HUES48 (cell line): ENCODE measurements at regions not wholly inside any gene's neighbourhood (a gene's known extent, or its start where the extent isn't known, plus 50 kb on each side); places are given as distances from the start of the nearest gene placed in this dataset.
A peak's percentile ranks its signal among the peaks of the same experiment; 100 is the strongest.
"Not testable (repeated sequence)": the region's sequence is repeated elsewhere in the genome, so short reads cannot be mapped to it uniquely, and the experiment has no call there.

Experiments
- H3K27ac ChIP-seq: one replicate; pipeline ENCODE4 v1.7.0; 2013; ENCODE audit warnings: low read depth, low read length, inconsistent platforms
- H3K27me3 ChIP-seq: 2 replicates; pipeline ENCODE4 v1.6.1; 2013; ENCODE audit warnings: mild to moderate bottlenecking, low read length; ENCODE audit not compliant: control insufficient read depth, insufficient read depth
- H3K36me3 ChIP-seq: 2 replicates; pipeline ENCODE4 v1.6.1; 2013; ENCODE audit warnings: low read length; ENCODE audit not compliant: control insufficient read depth, insufficient read depth
- H3K4me1 ChIP-seq: 2 replicates; pipeline ENCODE4 v1.6.1; 2013; ENCODE audit warnings: mild to moderate bottlenecking, low read length; ENCODE audit not compliant: control insufficient read depth, insufficient read depth
- H3K4me3 ChIP-seq: 2 replicates; pipeline ENCODE4 v1.5.1; 2013; ENCODE audit warnings: mild to moderate bottlenecking, low read depth, low read length
- H3K9ac ChIP-seq: 2 replicates; pipeline ENCODE4 v1.6.1; 2013; ENCODE audit warnings: mild to moderate bottlenecking, low read depth, low read length, moderate library complexity
- H3K9me3 ChIP-seq: 2 replicates; pipeline ENCODE4 v1.6.1; 2013; ENCODE audit warnings: low read length; ENCODE audit not compliant: control insufficient read depth, insufficient read depth

DNA sequence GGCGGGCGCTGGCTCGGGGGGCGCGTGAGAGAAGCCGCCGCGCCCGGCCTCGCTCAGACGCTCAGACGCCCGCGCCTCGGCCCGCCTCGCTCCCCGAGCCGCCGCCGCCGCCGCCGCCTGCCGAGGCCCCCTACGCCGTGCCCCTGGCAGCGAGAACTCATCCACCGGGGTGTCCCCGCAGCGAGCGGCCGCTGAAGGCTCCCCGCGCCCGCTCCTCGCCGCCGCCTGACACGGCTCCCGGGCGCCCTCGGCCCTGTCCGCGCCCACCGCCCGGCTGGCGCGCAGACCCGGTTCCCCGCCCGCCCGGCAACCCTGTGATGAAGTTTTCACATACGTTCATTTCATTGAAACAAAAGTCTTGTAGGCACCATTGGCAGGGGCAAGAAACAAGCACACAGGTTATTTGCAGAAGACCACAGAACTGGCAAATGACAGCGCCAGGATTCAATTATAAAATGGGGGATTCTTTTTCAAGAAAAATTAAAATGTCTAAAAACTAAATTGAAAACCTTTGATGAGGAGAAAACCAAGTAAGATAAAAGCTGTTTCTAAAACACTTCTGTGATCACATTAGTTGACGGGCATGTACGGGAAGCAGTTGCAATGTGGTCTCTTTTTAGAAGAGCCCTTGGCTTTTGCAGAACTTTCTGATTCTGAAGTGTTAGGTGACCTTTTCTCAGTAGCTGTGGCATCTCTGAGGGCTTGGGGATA is 50.5 kb upstream of the TUBA3D start:
- Histone ChIP-seq H3K36me3 (no peaks in the 10 kb centered on the region), H3K9me3 (0 out of 2 replicates have a peak, but pooled peaks cover 9% of the 10 kb centered on the region), H3K27ac (no peak overlapping the region), H3K4me1 (peaks cover 26% of the 10 kb centered on the region), H3K4me3 (peak overlapping the region; percentile 44; the same call in 1 of the 2 replicates), H3K27me3 (peaks cover 36% of the 10 kb centered on the region), H3K9ac (no peak overlapping the region)

DNA sequence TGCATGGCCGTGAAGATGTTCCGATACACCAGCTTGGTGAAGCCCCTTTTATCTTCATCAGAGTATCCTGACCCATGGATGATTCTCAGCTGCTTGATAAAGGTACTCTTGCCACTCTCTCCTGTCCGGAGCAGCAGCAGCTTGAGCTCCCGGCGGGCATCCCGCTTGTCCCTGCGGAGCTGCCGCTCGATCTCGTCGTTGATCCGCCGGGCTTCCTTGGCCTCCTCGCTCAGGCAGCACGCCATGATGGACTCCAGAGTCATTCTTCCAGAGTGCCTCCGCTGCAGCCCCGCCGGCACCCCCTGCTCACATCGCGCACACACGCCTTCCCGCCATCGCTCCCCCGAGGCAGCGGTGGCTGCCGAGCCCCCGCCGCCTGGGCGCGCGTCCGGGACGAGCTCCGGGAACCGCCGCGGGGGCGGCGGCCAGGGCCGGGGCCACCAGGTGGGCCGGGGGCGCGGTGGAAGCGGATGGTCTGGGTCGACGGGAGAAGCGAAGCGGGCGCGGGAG is 51.3 kb upstream of the TUBA3D start:
- Histone ChIP-seq H3K27me3 (peaks cover 36% of the 10 kb centered on the region), H3K9ac (peak overlapping the region; percentile 21; the same call in 1 of the 2 replicates), H3K4me1 (peaks cover 32% of the 10 kb centered on the region), H3K4me3 (peak overlapping the region; percentile 51)
- H3K9me3 ChIP-seq, H3K36me3 ChIP-seq, H3K27ac ChIP-seq: not testable (repeated sequence)

DNA sequence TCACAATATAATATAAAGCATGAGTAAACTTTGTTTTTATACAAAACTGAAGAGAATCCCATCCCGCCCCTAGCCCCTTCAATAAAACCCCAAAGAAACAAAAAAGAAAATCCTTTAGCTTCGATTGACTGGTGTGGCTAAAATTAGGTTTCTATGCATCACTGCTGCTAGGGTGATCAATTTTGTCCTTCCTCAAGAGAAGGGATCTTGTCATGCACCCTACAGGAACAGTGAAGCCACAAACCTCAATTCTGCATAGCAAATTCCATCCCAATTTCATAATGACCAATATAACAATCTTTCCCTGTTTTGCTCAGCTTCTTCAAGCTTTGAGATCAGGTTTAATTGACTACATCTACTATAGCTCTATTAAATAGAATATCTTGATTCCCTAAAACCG is 55.2 kb upstream of the TUBA3D start:
- H3K9ac ChIP-seq, result peak overlapping the region; percentile 35; the same call in 1 of the 2 replicates

GRCh38 chr2:131419441-131419840 is 55.5 kb upstream of the RAB6D start:
- H3K4me1 ChIP-seq, result peaks cover 43% of the 10 kb centered on the region
- no peaks in the 10 kb centered on the region for H3K36me3 ChIP-seq
- 0 out of 2 replicates have a peak, but pooled peaks cover 8% of the 10 kb centered on the region for H3K9me3 ChIP-seq
- peak overlapping the region; percentile 31; the same call in 1 of the 2 replicates for H3K4me3 ChIP-seq
- peaks cover 10% of the 10 kb centered on the region for H3K27me3 ChIP-seq
- H3K27ac ChIP-seq, result peak overlapping the region; percentile 90
- H3K9ac ChIP-seq, result no peak overlapping the region

More for the DNA sequence above, 55.2 kb upstream of the TUBA3D start:
- H3K9me3 ChIP-seq, H3K36me3 ChIP-seq: not testable (repeated sequence)
- peak overlapping the region; percentile 90 for H3K27ac ChIP-seq
- H3K4me3 ChIP-seq, result 0 out of 2 replicates have a peak overlapping the region, but pooled peaks have one; percentile 16
- peaks cover 20% of the 10 kb centered on the region for H3K27me3 ChIP-seq
- H3K4me1 ChIP-seq, result peaks cover 43% of the 10 kb centered on the region

- no peak overlapping the region for H3K9ac ChIP-seq
- H3K4me1 ChIP-seq, result peaks cover 43% of the 10 kb centered on the region
- 0 out of 2 replicates have a peak, but pooled peaks cover under 1% of the 10 kb centered on the region for H3K9me3 ChIP-seq
- no peak overlapping the region for H3K4me3 ChIP-seq
- H3K27ac ChIP-seq, result peak overlapping the region; percentile 90
- no peaks in the 10 kb centered on the region for H3K36me3 ChIP-seq
- H3K27me3 ChIP-seq, result peaks cover 2% of the 10 kb centered on the region
Measured at GRCh38 chr2:131418625-131419024, 54.7 kb upstream of the RAB6D start.

GRCh38 chr2:131417886-131418285 is 53.9 kb upstream of the RAB6D start:
- Histone ChIP-seq H3K27me3 (no peaks in the 10 kb centered on the region), H3K36me3 (no peaks in the 10 kb centered on the region)

GRCh38 chr2:131413785-131414184 is 49.8 kb upstream of the RAB6D start:
- H3K9ac ChIP-seq, result no peak overlapping the region
- peaks cover 6% of the 10 kb centered on the region; the same call in 1 of the 2 replicates for H3K4me1 ChIP-seq
- no peak overlapping the region for H3K4me3 ChIP-seq
- H3K36me3 ChIP-seq, result no peaks in the 10 kb centered on the region
- no peaks in the 10 kb centered on the region for H3K9me3 ChIP-seq
- H3K27me3 ChIP-seq, result no peaks in the 10 kb centered on the region
- H3K27ac ChIP-seq, result no peak overlapping the region

More at GRCh38 chr2:131417886-131418285, 53.9 kb upstream of the RAB6D start:
- no peak overlapping the region for H3K9ac ChIP-seq
- no peaks in the 10 kb centered on the region for H3K9me3 ChIP-seq
- H3K4me1 ChIP-seq, result peaks cover 42% of the 10 kb centered on the region
- no peak overlapping the region for H3K4me3 ChIP-seq
- H3K27ac ChIP-seq, result no peak overlapping the region
